Astrocyte (in vitro differentiated cells and primary cell): ENCODE measurements at regions not wholly inside any gene's neighbourhood (a gene's known extent, or its start where the extent isn't known, plus 50 kb on each side); places are given as distances from the start of the nearest gene placed in this dataset.

Experiments
- CTCF ChIP-seq: IDR thresholded peaks from 2 replicates; pipeline ENCODE4 v1.5.1; 2011; ENCODE audit warnings: low read depth, mild to moderate bottlenecking, inconsistent platforms, low read length, moderate library complexity; ENCODE audit not compliant: insufficient read depth
- EZH2 ChIP-seq: IDR thresholded peaks from 2 replicates; pipeline ENCODE4 v1.6.1; 2012; ENCODE audit warnings: mild to moderate bottlenecking, low read length, inconsistent platforms; ENCODE audit not compliant: insufficient read depth

- TF ChIP-seq CTCF: no peak
- TF ChIP-seq EZH2: no peak
These were observed 1064.1 kb upstream of the FLRT2 start for GRCh38 chr14:84465880-84466279.
